SK-N-MC (cell line): ENCODE measurements at regions not wholly inside any gene's neighbourhood (a gene's known extent, or its start where the extent isn't known, plus 50 kb on each side); places are given as distances from the start of the nearest gene placed in this dataset.

Experiments
- DNase-seq: peaks from one replicate; pipeline ENCODE4 v3.0.0-alpha.2; 2011; ENCODE audit warnings: low read depth, low spot score
- H3K27ac ChIP-seq: fragments of 200-600 bp; sonication (generic); 2 replicates; pipeline ENCODE4 v1.5.1; 2016; ENCODE audit warnings: mixed run types
- H3K36me3 ChIP-seq: fragments of 200-600 bp; sonication (generic); 2 replicates; pipeline ENCODE4 v1.6.1; 2017; ENCODE audit warnings: antibody characterized with exemption, low read length, mixed read lengths; ENCODE audit not compliant: insufficient read depth
- H3K4me3 ChIP-seq: fragments of 200-600 bp; sonication (generic); 2 replicates; pipeline ENCODE4 v1.5.1; 2016
- H3K9ac ChIP-seq: fragments of 200-600 bp; sonication (generic); 2 replicates; pipeline ENCODE4 v1.8.0; 2017; ENCODE audit warnings: mixed run types, mixed read lengths; ENCODE audit not compliant: insufficient read length
- H3K9me3 ChIP-seq: fragments of 200-600 bp; sonication (generic); 2 replicates; pipeline ENCODE4 v1.6.1; 2017; ENCODE audit warnings: low read depth, mild to moderate bottlenecking, antibody characterized with exemption, low read length, moderate library complexity, mixed read lengths
- EZH2 ChIP-seq: fragments of 200-600 bp; sonication (generic); IDR thresholded peaks from one replicate; pipeline ENCODE4 v1.6.1; 2017; ENCODE audit warnings: antibody characterized with exemption
- FOXP2 ChIP-seq: optimal IDR thresholded peaks from 2 replicates; pipeline ENCODE3; 2011; ENCODE audit warnings: mild to moderate bottlenecking, moderate library complexity; ENCODE audit not compliant: insufficient read depth; ENCODE audit errors: extremely low read length, control extremely low read depth
- POLR2AphosphoS5 ChIP-seq: IDR thresholded peaks from 2 replicates; pipeline ENCODE4 v1.6.1; 2012; ENCODE audit warnings: mild to moderate bottlenecking, low read depth, low read length, borderline replicate concordance

DNA sequence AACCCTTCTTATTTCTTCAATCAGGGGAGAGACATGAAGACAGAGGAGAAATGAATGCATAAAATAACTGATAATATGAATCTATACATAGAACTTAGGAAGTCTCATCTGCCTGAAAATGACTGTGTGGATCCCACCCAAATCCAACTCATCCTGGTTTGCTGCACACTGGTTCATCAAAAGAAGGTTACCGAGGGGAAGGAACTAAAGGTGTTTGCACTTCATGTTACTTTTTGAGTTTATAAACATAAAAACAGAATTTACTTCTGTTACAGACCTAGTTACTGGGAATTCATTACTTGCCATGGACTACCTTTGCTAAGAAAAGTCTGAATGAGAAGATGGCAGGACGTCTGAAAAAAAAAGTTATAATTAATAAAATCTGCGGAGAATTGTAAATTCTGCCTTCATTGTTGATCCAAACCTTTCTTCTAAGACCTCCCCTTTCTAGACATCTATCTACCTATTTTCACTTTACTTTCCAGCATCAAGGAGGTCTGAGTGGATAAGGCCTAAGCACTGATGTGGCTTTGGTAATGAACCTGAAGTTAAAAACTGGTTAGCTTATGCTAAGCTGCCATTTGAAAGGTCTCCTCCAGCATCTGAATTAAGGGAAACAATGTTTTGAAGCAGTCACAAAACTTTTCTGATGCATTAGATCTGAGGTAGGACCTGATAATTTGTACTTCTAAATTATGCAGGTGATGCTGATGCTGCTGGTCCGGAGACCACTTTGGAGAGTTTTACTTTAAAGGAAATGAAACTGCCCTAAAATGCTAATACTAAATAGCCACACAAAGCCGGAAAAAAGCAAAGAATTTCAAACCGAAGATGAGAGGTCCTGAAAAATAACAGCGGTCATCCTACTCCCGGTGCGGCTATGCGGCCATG lies 84.0 kb downstream of the HFE start:
- no peaks in the 10 kb centered on the region for H3K36me3 ChIP-seq
- no peak for TF ChIP-seq FOXP2
- TF ChIP-seq EZH2: no peak
- TF ChIP-seq POLR2AphosphoS5: no peak
- no peak for DNase-seq
- peak overlapping the region; percentile 77 for H3K9ac ChIP-seq
- peak overlapping the region; percentile 97 for H3K27ac ChIP-seq
- H3K9me3 ChIP-seq: no peaks in the 10 kb centered on the region
- peak overlapping the region; percentile 74 for H3K4me3 ChIP-seq

DNA sequence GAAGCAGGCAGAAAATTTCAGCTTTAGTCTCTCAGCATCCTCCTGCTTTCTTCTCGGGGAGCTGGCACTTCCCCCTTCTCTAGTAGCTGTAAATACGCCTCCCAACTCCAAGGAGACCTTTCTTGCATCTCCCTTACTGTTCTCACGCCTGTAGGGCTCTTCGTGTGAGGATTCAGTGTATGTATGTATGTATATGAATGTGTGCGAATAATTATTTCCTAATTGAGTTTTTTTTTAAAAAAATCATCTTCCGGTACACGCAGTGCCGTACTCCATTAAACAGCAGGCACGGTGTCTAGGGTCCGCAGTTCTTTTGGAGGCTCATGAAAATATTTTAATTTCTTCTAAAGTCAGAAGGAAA lies 85.4 kb downstream of the HFE start:
- peak overlapping the region; percentile 77 for H3K9ac ChIP-seq
- no peak for DNase-seq
- no peaks in the 10 kb centered on the region for H3K9me3 ChIP-seq
- H3K4me3 ChIP-seq: peak overlapping the region; percentile 74
- no peaks in the 10 kb centered on the region for H3K36me3 ChIP-seq
- peak overlapping the region; percentile 97 for H3K27ac ChIP-seq
- TF ChIP-seq POLR2AphosphoS5 (peak; percentile 63), EZH2 (no peak), FOXP2 (no peak)

DNA sequence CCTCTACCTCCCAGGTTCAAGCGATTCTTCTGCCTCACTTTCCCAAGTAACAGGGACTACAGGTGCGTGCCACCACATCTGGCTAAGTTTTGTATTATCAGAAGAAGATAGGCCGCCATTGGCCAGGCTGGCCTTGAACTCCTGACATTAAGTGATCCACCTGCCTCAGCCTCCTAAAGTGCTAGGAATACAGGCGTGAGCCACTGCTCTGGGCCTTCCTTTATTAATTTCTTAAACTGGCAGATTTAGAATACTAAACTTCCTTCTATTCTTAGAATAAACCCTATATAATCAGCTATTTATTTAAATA lies 86.6 kb downstream of the HFE start:
- TF ChIP-seq FOXP2 (no peak), EZH2 (no peak)
- no peaks in the 10 kb centered on the region for H3K36me3 ChIP-seq
- H3K27ac ChIP-seq: peak overlapping the region; percentile 97
- no peaks in the 10 kb centered on the region for H3K9me3 ChIP-seq
- no peak for DNase-seq
- H3K4me3 ChIP-seq: peak overlapping the region; percentile 39; the same call in 1 of the 2 replicates
- H3K9ac ChIP-seq: no peak overlapping the region

DNA sequence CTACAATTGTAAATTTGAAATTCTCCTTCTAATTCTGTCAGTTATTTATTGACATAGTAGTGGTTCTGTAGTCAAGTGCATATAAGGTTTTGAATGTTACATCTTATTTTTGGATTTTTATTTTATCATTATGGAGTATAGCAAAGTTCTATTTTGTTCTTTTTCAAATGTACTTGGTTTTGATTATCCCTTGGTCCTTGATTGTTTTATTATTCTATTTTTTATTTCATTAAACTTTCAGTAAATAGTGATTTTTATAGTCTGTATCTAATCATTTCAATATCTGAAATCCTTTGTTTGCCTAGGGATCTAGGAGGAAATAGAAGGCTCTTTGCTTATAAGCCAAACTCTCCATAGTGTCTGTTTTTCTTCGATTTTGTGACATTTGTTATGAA lies 87.8 kb downstream of the HFE start:
- Histone ChIP-seq H3K36me3 (no peaks in the 10 kb centered on the region), H3K4me3 (peak overlapping the region; percentile 44), H3K9ac (peak overlapping the region; percentile 15), H3K27ac (peak overlapping the region; percentile 97; the same call in 1 of the 2 replicates), H3K9me3 (no peaks in the 10 kb centered on the region)
- DNase-seq: no peak
- no peak for TF ChIP-seq POLR2AphosphoS5
- TF ChIP-seq FOXP2: no peak
- no peak for TF ChIP-seq EZH2

DNA sequence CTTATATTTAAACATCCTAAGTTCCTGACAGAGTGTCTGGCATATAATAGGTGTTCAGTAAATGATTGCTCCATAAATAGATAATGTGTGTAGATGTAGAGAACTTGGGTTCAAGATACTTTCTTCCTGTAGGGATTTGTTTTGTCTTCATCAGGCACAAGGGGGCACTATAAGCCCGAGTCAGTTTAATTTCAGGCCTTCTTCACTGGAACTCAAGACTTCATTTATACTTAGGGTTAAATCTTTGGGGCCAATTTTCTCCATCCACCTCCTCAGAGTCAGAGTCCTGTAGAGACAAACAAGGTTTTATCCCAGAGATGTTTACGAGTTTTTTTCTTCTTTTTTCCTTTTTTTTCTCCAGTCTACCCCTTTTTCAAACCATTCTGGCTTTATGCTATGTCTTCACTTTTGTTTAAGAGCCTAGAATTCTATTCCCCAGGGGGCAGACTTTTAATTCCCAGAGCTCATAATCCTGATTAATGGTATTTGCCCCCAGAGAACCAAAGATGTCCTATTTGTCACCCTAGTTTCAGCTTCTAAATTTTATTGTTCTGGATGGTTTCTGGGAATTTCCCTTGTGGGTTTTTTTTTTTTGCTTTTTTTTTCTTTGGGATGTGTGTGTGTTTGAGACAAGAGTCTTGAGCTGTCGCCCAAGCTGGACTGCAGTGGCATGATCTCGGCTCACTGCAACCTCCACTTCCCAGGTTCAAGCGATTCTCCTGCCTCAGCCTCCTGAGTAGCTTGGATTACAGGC lies 88.4 kb downstream of the HFE start:
- Histone ChIP-seq H3K27ac (peak overlapping the region; percentile 97), H3K9ac (peak overlapping the region; percentile 8)

DNA sequence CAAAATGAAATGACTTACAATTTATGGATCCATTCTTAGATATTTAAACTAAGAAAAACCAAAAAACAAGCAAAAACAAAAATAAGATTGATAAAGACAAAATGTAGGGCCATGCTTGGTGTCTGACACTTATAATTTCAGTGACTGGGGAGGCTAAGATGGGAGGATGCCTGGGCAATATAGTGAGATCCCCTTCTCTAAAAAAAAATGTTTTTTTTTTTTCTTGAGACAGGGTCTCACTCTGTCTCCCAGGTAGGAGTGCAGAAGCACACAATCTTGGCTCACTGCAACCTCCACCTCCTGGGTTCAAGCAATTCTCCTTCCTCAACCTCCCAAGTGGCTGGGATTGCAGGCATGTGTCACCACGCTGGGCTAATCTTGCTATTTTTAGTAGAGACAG lies 92.4 kb downstream of the HFE start:
- Histone ChIP-seq H3K27ac (no peak overlapping the region), H3K4me3 (no peak overlapping the region), H3K9ac (no peak overlapping the region), H3K36me3 (no peaks in the 10 kb centered on the region), H3K9me3 (no peaks in the 10 kb centered on the region)
- no peak for DNase-seq
- TF ChIP-seq EZH2: no peak
- no peak for TF ChIP-seq POLR2AphosphoS5
- TF ChIP-seq FOXP2: no peak

More for the DNA sequence above, 88.4 kb downstream of the HFE start:
- Histone ChIP-seq H3K36me3 (no peaks in the 10 kb centered on the region), H3K4me3 (peak overlapping the region; percentile 44), H3K9me3 (no peaks in the 10 kb centered on the region)
- TF ChIP-seq FOXP2: no peak
- TF ChIP-seq POLR2AphosphoS5: no peak; the same call in 1 of the 2 replicates
- no peak for TF ChIP-seq EZH2
- DNase-seq: no peak

DNA sequence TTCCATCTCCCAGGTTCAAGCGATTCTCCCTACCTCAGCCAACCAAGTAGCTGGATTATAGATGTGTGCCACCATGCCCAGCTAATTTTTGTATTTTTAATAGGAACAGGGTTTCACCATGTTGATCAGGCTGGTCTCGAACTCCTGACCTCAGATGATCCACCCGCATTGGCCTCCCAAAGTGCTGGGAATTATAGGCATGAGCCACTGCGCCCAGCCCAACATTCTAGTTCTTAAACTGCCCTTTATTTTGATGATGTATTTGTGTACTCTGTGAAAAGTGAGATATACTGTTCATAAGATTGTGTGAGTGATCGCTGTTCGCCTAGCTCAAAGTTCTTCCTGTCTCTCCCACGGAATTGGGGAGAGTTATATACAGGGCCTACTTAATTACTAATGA lies 93.1 kb downstream of the HFE start:
- TF ChIP-seq EZH2: no peak
- no peak for TF ChIP-seq POLR2AphosphoS5
- no peaks in the 10 kb centered on the region for H3K36me3 ChIP-seq
- H3K9me3 ChIP-seq: no peaks in the 10 kb centered on the region
- DNase-seq: no peak
- H3K9ac ChIP-seq: no peak overlapping the region
- no peak overlapping the region for H3K4me3 ChIP-seq
- peak overlapping the region; percentile 53 for H3K27ac ChIP-seq

DNA sequence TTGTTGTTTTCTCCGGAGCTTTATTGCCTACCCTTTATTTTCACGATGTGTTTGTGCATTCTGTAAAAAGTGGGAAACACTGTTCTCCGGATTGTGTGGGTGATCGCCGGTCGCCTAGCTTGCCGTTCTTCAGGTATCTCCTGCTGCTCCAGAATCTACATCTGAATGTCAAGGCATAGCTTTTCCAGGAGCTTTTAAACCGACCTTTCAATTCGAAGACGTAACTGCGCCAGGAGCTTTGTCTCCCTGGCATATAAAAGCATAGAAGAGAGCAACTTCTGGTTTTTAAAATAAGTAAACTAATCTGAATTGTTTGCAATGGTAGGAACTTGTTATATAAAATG lies 96.0 kb downstream of the HFE start:
- Histone ChIP-seq H3K36me3 (no peaks in the 10 kb centered on the region), H3K9ac (no peak overlapping the region), H3K9me3 (no peaks in the 10 kb centered on the region), H3K4me3 (no peak overlapping the region), H3K27ac (no peak overlapping the region)
- TF ChIP-seq EZH2 (no peak), FOXP2 (no peak), POLR2AphosphoS5 (no peak)
- DNase-seq: no peak
